Adrenal gland (tissue), 5 donors: ENCODE measurements at regions not wholly inside any gene's neighbourhood (a gene's known extent, or its start where the extent isn't known, plus 50 kb on each side); places are given as distances from the start of the nearest gene placed in this dataset.

Experiments used
- POLR2A ChIP-seq, 2 donors: fragments of 450-650 bp; IDR thresholded peaks; one replicate each; pipeline ENCODE4 v1.6.1; 2017; ENCODE audit warnings: antibody characterized with exemption in 2 of 2, mild to moderate bottlenecking in 2 of 2, moderate library complexity in 1 of 2
- TF ChIP-seq, protein P1 (sequence below), 6 experiments: fragments of 450-650 bp in 4 of 6; fragments of 200-600 bp in 2 of 6; sonication (generic) in 1 of 6; IDR thresholded peaks; 1 replicate in 5 of 6; 2 replicates in 1 of 6; pipeline versions ENCODE4 v1.5.1 to v1.8.0; 2016 to 2021; ENCODE audit warnings: antibody characterized with exemption in 6 of 6, mild to moderate bottlenecking in 2 of 6, moderate library complexity in 1 of 6
- donor health status: DM: no; HTN: no; CAD: no.

DNA sequence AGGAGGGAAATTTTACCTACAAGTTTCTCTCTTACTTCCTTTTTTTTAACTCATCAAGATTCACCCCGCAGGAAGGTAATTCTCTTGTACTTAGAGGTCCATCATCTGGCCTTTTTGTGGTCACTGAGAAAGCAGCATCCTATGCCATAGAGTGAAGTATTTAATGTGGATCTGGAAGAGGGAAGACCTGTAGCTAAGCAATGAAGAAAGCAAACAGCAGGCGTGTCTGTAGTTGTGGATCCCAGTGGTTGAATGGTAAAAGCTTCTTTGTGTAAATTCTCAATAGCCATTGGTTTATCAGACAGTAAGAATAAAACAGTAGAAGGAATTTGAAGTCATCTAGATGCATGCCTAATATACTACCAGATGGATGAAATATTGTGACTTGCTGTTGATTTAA lies 196.4 kb downstream of the ANKRD7 start:
- TF ChIP-seq, protein P1, sequence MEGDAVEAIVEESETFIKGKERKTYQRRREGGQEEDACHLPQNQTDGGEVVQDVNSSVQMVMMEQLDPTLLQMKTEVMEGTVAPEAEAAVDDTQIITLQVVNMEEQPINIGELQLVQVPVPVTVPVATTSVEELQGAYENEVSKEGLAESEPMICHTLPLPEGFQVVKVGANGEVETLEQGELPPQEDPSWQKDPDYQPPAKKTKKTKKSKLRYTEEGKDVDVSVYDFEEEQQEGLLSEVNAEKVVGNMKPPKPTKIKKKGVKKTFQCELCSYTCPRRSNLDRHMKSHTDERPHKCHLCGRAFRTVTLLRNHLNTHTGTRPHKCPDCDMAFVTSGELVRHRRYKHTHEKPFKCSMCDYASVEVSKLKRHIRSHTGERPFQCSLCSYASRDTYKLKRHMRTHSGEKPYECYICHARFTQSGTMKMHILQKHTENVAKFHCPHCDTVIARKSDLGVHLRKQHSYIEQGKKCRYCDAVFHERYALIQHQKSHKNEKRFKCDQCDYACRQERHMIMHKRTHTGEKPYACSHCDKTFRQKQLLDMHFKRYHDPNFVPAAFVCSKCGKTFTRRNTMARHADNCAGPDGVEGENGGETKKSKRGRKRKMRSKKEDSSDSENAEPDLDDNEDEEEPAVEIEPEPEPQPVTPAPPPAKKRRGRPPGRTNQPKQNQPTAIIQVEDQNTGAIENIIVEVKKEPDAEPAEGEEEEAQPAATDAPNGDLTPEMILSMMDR (IDR thresholded peaks at IDR 0.05): no peak
- TF ChIP-seq POLR2A (IDR thresholded peaks at IDR 0.05): no peak
